NB4 (cell line): ENCODE measurements at regions not wholly inside any gene's neighbourhood (a gene's known extent, or its start where the extent isn't known, plus 50 kb on each side); places are given as distances from the start of the nearest gene placed in this dataset.

ENCODE experiments used
- DNase-seq: peaks from one replicate; pipeline ENCODE4 v3.0.0; 2010; ENCODE audit warnings: low read depth
- H3K4me3 ChIP-seq: one replicate; pipeline ENCODE4 v1.5.1; 2011; ENCODE audit warnings: mild to moderate bottlenecking, low read depth, low read length, moderate library complexity
- CTCF ChIP-seq: IDR thresholded peaks from one replicate; pipeline ENCODE4 v1.5.1; 2012; ENCODE audit warnings: low read depth, low read length
- MAX ChIP-seq: IDR thresholded peaks from 2 replicates; pipeline ENCODE4 v1.6.1; 2011; ENCODE audit warnings: low read depth, low read length
- MYC ChIP-seq: IDR thresholded peaks from 2 replicates; pipeline ENCODE4 v1.6.1; 2011; ENCODE audit warnings: low read depth, low read length
- POLR2A ChIP-seq: IDR thresholded peaks from 2 replicates; pipeline ENCODE4 v1.6.1; 2011; ENCODE audit warnings: mild to moderate bottlenecking; ENCODE audit not compliant: insufficient read length; ENCODE audit errors: extremely low read depth

- TF ChIP-seq POLR2A, result no peak
- no peak for DNase-seq
- H3K4me3 ChIP-seq, result no peak overlapping the region
These were observed 337.5 kb upstream of the PDE3A start for GRCh38 chr12:20030826-20031225.

- H3K4me3 ChIP-seq, result no peak overlapping the region
- TF ChIP-seq MAX (no peak), MYC (no peak), CTCF (no peak), POLR2A (no peak)
- no peak for DNase-seq
These were observed 328.8 kb upstream of the PDE3A start for GRCh38 chr12:20039562-20039961.

GRCh38 chr12:20040184-20040583, 328.2 kb upstream of the PDE3A start:
- DNase-seq, result no peak
- TF ChIP-seq POLR2A, result no peak
- no peak for TF ChIP-seq MAX
- TF ChIP-seq MYC, result no peak
- no peak for TF ChIP-seq CTCF
- no peak overlapping the region for H3K4me3 ChIP-seq

- no peak for DNase-seq
- no peak overlapping the region for H3K4me3 ChIP-seq
- TF ChIP-seq POLR2A, result no peak
- TF ChIP-seq CTCF, result no peak
- no peak for TF ChIP-seq MAX
- no peak for TF ChIP-seq MYC
These were observed 327.5 kb upstream of the PDE3A start for GRCh38 chr12:20040831-20041230.

GRCh38 chr12:20044351-20044750, 324.0 kb upstream of the PDE3A start:
- TF ChIP-seq POLR2A, result no peak
- no peak for TF ChIP-seq MAX
- TF ChIP-seq MYC, result no peak
- TF ChIP-seq CTCF, result no peak
- no peak for DNase-seq
- no peak overlapping the region for H3K4me3 ChIP-seq

- no peak for DNase-seq
These were observed 323.5 kb upstream of the PDE3A start for GRCh38 chr12:20044846-20045245.

More at GRCh38 chr12:20044846-20045245, 323.5 kb upstream of the PDE3A start:
- H3K4me3 ChIP-seq, result no peak overlapping the region
- TF ChIP-seq MYC (no peak), CTCF (no peak), POLR2A (no peak), MAX (no peak)
